C4-2B (cell line): ENCODE measurements at regions not wholly inside any gene's neighbourhood (a gene's known extent, or its start where the extent isn't known, plus 50 kb on each side); places are given as distances from the start of the nearest gene placed in this dataset.
A peak's percentile ranks its signal among the peaks of the same experiment; 100 is the strongest.

ENCODE experiments used
- H3K27ac ChIP-seq: fragments of 450-650 bp; 2 replicates; pipeline ENCODE4 v1.5.1; 2017
- ZFX ChIP-seq: fragments of 450-650 bp; IDR thresholded peaks from 2 replicates; pipeline ENCODE4 v1.6.1; 2017
- TF ChIP-seq, protein P1 (sequence below): fragments of 450-650 bp; conservative IDR thresholded peaks from 2 replicates; pipeline ENCODE4 v1.5.1; 2017; ENCODE audit warnings: mild to moderate bottlenecking

DNA sequence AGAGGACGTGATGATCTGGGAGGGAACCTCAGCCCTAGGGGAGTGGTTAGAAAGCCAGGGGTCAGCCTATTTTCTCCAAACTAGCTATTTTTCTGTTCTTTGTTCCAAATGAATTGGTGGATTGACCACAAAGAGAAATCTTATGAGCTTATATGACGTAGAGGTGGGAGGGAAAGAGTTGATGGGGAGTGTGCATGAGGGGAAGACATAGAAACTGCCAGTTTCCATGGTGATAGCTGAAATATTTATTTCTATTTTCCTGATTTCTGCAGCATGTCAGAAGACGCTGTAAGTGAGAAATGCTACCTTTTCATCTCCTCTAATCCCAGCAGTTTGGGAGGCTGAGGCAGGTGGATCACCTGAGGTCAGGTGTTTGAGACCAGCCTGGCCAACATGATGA lies 51.4 kb upstream of the CISTR start:
- H3K27ac ChIP-seq = peak overlapping the region; percentile 98
- TF ChIP-seq, protein P1, sequence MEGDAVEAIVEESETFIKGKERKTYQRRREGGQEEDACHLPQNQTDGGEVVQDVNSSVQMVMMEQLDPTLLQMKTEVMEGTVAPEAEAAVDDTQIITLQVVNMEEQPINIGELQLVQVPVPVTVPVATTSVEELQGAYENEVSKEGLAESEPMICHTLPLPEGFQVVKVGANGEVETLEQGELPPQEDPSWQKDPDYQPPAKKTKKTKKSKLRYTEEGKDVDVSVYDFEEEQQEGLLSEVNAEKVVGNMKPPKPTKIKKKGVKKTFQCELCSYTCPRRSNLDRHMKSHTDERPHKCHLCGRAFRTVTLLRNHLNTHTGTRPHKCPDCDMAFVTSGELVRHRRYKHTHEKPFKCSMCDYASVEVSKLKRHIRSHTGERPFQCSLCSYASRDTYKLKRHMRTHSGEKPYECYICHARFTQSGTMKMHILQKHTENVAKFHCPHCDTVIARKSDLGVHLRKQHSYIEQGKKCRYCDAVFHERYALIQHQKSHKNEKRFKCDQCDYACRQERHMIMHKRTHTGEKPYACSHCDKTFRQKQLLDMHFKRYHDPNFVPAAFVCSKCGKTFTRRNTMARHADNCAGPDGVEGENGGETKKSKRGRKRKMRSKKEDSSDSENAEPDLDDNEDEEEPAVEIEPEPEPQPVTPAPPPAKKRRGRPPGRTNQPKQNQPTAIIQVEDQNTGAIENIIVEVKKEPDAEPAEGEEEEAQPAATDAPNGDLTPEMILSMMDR = no peak
- no peak for TF ChIP-seq ZFX

DNA sequence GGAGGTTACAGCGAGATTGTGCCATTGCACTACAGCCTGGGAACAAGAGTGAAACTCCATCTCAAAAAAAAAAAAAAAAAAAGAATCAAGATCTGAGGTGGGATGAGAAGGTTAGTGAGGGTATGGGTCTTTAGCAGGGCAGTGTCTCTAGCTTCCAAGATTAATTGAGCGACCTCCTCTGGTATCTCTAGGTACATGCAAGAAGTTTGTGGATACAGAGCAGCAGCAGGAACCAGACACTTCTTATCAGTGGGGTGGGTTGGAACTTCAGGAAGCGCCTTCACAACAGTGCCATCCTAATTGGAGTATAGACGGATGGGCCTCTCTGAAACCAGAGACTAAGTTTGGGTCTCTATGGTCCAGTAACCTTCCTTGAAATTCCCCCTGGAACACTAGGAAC lies 51.9 kb upstream of the CISTR start:
- peak overlapping the region; percentile 98 for H3K27ac ChIP-seq
- TF ChIP-seq, protein P1 = no peak
- TF ChIP-seq ZFX = no peak

DNA sequence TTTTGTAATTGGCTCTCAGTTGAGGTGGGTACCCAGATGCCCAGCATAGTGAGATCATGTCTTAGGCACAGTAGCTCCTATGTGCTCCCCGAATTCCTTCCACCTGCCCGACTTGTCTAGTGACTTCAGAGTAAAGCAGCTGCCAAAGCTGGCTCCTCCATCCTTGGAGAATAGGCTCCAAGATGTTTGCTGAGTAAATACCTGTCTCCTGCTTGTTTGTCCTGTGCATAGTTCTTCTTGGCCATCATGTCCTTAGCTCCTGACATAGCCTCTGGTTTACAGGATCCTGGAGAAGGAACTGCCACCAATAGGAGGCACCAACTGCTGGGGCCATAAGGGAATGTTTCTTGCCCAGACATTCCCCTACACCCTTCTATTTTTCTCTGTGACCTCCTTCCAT lies 52.6 kb upstream of the CISTR start:
- no peak for TF ChIP-seq ZFX
- TF ChIP-seq, protein P1 = peak; percentile 61
- peak overlapping the region; percentile 98 for H3K27ac ChIP-seq

DNA sequence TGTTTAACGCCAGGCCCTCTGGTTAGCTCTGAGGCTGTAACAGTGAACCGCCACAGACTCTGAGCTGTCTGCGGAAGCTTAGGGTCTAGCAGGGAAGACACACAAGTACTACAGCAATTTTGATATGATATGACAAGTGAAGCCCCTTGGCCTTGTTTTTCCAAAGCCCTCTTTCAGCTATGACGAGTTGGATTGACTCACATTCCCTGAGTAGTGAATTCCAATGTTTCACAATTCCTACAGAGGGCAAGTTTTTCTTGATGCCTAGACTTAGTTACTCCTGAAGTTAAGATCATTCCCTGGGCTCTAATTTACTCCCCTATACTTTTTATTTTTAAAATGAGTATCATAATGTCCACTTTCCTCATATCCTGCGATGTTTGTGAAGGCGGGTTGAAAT lies 53.3 kb upstream of the CISTR start:
- peak overlapping the region; percentile 98 for H3K27ac ChIP-seq
- 0 out of 2 replicates have a peak, but pooled peaks have one; percentile 14 for TF ChIP-seq ZFX
- TF ChIP-seq, protein P1 = no peak

DNA sequence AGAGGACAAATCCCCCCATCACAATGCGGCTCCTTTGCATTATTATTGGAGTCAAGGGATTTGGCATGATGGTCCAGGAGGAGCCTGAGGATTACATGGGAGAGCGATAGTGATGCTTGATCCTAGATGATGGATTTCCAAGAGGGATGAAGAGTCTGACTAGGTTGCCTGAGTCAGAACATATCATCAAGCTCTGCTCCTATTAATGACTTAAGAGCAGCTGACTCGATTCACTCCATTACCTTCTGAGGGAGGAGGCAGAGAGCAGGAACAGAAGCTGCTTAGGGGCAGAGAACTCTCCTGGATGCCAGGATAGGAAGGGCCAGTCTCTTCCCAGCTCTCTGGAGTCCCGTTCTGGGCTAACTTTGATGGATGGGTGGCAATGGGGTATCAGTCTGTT lies 54.0 kb upstream of the CISTR start:
- TF ChIP-seq, protein P1 = no peak
- H3K27ac ChIP-seq = peak overlapping the region; percentile 24

DNA sequence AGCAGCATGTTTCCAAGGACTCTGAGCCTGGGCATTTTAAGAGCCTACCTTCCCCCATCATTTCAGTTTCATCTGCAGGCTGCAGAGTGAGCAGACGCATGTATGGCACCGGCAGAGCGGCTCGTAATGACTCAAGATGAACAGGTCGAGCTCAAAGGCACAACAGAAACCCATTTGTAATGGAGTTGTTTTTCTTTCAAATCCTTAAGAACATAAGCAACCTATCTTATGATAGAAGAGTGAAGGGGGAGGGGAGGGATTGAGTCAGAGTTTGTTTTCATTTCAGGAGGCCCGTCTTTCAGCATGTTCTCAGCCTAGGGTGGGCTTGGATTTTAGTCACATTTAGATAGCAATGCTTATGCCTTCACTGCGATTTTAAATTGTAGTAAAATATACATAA lies 54.9 kb upstream of the CISTR start:
- H3K27ac ChIP-seq = no peak overlapping the region; the same call in none of the 2 replicates
- no peak for TF ChIP-seq ZFX
- TF ChIP-seq, protein P1 = no peak

DNA sequence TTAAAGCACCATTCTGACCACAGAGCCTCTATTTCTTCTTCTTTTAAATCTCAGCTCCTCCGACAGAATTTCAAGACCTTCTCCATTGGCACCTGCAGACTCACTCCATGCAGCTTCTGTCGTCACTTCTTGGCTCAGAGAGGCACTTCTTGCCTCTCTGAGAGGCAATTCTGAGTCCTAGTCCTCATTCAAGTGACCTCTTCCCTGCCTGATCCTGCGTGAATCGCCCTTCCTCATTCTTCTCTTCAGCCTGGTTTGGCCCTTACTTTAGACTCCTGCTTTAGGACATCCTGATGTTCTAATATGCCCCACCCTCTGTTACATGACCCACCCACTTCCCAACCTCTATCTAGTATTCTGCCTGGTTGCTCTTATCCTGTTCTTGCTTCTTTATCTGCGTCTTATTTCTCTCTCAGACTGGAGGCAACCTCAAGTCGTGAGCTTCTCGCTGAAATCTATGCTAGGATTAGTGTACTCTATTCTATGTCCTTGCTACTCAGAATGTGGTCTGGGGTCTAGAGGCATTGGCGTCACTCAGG lies 55.6 kb upstream of the CISTR start:
- TF ChIP-seq, protein P1 = no peak
- TF ChIP-seq ZFX = no peak
- H3K27ac ChIP-seq = no peak overlapping the region
